ENCODE measurements at regions not wholly inside any gene's neighbourhood (a gene's known extent, or its start where the extent isn't known, plus 50 kb on each side); places are given as distances from the start of the nearest gene placed in this dataset.

DNA sequence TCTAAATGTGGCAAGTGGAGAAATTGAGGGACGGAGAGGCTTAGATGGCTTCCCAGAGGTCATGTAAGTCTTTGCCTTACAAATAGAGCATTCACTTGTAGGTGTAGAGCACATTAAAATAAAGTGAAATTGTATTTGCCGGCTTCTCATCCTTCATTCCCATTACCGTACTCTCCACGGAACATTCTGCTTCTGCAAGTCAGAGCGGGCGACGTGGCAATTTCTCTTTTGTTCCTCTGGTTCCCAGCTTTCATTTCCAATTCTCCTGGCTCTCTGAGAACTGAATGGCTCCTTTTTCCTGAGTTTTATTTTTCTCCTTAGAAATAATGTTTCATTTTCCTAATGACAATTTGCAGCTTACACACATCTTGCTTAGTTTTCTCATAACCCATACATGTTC lies 51.3 kb upstream of the PFKP start:
- no peak for DNase-seq

DNA sequence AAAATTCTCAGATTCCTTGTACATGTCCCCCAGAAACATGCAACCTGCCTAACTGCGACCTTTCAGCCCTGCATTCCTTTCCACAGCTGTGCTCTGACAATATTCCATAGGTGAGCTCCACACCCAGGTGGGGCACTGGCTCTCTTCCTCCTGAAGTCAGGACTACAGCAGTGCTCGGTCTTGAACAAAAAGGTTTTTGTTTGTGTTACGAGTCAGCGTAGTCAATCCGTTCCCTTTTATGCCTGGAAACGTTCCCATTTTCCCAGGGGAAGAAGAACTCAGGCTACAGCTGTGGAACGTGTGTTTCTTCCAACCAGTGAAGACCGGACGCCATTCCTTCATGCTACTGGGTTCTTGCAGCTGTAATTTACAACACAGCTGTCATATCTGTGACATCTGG lies 52.4 kb upstream of the PFKP start:
- no peak for DNase-seq

DNA sequence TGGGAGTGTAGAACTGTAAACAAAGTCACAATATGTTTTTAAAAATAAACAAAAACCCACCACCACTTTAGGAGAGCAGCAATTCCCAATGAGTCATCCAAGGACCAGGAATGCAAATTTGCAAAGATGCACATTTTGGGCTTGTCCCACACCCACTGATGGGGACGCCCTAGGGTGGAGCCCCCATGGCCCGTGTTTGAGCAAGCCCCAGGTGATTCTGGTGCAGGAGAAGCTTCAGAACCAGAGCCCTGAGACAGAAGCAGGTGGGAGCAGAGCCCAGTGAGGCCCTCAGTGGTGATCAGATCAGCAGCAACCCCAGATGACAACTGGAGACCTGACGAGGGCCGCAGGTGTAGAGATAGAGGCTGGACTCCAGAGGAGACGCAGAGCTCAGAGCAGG lies 55.1 kb upstream of the PFKP start:
- no peak for DNase-seq

DNA sequence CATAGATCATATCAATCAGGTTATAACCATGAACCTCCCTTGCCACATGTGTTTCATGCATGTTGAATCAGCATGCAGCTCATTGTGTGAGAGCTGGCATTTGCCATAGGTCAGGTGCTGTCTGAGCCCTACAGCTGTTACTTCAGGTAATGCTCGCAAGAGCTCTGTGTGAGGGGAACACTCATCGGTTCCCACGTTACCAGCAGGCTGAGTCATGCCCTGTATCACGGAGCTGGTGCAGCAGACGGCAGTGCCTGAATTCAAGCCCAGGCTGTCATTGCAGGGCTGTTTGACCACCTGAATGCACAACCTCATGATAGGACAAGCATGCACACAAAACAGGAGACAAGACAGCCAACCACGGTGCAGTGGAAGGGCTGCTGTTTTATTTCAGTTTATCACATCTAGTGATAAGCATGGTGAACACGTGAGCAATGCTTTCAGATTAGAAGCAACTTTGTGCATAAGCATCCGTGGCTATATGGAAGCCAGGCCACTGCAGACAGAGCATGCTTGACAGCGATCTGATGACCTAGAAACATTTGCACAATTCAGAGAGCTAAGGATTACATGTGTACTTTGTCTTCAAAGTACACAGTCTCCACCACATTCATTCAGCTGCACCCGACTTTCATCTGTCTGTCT lies 56.4 kb upstream of the PFKP start:
- DNase-seq, result no peak

DNA sequence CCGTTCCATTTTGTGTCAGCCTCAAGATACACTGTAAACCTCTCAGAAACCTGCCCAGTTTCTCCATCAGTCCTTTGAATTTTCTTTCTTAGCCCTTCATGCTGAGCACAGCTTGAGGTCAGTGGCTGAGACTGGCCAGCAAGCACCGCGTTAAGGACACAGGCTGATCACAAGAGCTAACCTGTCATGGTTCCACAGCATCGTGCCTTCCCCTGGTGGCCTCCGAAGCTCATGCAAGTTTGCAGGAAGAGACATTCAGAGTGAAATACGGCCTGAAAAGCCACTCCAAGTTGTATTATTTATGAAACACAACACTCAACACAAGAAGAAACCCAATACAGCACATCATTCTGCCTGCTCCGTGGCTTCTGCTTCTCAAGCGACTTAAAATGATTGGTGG lies 57.0 kb upstream of the PFKP start:
- no peak for DNase-seq

DNA sequence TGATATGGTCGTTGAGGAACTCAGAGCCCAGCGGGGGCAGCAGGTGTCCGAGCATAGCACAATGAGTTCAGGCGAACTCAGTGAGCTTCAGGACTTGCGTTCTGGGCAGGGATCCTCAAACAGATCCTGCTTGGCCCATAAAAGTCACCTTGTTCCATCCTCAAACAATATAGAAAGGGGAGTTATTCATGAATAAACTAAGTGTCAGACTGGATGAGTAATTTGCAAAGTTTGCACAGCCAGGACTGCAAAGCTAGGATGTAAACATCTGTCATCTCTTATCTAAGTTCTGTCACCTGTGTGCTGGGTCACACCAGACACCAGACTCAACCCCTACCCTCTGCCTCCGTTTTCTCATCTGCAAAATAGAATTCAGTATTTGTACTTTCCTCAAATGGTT lies 58.0 kb upstream of the PFKP start:
- DNase-seq, result no peak

DNA sequence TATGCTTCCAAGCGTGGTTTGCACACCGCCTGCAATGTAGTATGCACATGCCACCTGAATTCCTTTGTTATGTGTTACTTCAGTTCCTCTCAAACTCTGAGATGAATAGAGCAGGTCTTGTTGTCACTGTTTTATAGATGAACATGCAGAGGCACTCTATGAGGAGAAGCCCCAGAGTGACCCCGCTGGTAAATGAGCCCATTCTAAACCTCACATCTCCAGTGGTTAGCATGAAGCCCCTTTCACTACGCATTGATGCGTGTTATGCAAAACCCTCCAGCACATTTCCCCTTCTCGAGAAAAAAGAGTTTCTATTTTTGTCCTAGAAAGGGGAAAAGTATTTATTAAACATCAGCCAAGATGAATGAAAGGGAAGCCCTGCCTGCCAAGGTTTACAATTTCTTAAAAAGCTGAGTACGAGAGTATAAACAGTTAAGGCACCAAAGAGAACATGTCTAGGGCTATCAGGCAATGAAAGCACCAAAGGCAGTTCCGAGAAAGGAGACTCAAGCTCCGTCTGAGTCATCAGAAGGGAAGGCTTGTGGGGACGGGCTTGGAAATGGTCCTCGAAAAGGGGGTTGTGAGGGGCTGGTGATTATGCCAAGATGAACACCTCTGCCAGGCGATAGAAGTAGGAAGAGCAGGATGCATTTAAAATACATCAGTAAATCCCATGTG lies 58.7 kb upstream of the PFKP start:
- DNase-seq, result no peak

DNA sequence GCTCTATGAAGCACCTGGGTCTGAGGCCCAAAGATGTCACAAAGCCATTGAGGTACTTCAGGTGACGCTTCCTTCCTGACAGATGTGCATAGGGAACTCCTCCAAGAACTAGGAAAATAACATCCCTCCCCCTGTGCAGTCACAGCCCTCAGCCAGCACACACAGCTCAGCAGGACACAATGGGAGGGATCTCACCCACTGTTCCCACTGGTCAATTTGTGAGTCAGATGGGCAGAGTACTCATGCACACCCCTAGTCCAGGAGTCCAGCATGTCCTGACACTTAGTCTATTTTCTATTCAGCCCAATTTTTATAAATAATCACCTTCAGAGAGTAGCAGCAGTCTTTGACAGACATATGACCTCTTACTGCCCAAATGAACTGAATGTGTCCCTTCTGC lies 60.7 kb upstream of the PFKP start:
- DNase-seq, result no peak

DNA sequence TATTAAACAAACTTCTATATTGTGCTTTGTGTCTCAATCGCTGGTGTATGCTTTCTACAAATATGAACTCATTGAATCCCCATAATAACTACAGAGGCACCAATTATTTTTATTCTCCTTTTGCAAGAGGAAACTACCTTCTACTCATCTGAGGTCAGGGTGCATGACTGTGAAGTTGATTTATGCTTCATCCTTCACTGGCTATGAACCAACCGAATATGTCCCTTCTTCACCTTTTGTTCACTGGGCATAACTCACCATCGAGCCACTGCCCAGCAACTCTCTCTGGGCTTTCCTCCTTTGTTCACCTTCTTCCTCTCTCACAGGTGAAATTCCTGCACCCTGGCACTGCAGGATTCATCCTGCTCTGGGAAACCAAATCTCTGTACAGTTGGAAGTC lies 61.3 kb upstream of the PFKP start:
- DNase-seq, result no peak

DNA sequence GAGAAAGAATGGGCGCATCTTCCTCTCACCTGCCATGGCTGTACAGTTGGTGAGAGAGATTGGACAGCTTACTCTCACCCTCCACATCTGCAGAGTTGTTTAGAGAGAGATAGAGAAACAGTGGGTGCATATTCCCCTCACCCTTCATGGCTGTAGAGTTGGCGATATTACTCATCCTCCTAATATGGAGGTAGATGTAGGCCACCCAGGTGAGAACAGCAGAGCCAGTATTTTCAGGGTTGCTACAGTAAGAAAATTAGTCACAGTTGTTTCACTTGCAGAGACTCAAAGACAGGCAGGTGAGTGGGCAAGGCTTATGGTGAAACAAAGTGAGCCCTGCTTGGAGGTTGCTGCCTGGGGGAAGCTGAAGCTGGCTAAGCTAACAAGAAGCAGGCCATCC lies 65.0 kb upstream of the PFKP start:
- no peak for DNase-seq

DNA sequence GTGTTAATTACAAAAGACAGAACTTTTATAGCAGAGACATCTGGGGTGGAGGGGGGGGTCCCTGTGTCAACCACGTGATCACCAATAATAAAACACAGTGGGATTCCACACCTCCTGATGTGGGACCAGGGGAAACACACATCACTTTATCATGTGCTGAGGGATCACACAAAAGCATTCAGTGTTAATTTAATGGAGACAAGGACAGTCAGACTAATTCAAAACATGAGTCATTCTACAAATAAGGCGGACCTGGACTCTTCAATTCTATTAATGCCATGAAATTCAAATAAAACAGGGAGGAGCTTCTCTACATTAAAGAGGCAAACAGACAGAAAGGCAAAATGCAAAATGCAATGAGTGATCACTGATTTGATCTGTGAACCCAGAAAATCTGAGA lies 67.3 kb upstream of the PFKP start:
- no peak for DNase-seq

DNA sequence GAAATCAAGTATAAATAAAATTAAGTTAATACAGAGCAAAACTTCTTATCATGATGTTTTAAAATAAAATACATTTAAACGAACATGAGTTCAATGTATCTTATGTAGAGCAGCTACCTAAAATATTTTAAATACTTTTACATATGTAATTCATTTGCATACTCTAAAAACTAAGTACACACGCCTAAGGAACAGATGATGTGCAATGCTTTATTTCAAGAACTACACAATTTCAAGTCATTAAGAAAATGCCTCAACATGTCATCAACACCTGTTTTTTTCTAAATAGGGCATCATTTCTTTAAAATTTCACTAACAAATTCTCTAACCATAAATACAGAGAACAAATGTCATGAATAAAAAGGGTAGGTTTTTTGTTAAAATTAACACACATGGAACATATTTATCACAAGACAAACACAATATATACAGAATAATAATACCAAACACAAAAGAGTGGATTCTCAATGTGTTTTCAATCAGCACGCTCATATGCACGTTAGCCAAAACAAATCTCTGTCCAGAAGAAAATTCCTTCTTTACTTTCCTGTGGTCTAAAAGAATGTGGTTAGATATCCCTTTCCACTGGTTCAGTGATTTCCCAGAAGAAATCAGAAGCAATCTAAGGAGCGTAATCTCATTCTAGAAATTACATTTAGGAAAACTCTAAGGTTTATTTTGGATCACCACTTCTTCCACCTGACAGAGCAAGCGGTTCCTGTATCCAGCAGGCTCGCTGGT lies 73.0 kb upstream of the PFKP start:
- DNase-seq, result no peak

DNA sequence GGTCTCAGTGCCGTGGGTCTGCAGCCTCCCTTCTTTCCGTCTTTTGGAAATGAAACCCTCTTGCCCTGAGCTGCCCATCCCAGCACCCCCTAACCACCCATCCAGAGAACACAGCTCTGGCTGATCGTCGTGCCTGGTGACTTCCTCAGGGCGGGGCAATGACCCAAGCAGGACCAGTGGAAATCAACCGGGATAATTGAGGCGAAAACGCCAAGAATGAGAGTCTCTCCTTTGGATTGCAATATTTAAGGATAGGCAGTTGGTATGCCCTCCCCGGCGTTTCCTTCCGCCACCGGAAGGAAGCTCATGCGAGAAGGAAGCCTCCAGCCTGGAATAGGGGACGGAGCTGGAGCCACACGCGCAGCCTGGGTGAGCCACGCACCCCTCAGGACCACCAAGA lies 73.7 kb upstream of the PFKP start:
- DNase-seq, result no peak

DNA sequence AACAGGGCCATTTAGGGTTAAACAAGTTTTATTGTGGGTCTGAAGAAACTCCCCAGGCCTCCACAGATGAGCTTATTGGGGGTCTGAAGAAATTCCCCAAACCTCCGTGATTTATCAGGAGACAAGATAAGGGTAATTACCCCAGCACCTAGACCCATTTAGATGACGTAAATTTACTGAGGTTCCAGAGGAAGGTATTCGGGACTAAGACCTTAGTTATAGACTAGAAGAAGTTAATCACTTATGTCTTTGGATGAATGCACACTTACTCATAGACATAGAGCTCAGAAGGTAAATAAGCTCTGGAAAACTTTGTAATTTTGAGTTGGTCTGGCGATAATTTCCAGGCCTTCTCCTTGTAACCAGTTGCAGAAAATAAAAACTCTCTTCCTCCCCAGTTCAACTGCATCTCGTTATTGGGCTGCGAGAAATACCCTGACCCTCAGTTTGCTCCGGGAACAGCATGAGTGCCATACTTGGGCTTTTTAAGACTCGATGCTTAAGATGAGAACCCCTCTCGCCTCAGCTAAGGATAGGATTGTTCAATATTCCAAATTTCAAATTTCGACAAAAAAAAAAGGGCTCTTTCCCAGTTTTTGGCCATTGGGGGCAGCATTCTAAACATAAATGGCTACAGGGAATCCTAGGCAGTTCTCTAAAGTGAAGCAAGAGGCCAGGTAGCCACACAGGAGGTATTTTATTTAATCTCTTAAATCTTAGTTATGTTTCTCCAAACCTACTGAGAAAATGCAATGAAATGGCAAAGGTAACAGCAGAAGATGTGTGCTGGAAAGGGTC lies 74.7 kb upstream of the PFKP start:
- DNase-seq, result no peak

DNA sequence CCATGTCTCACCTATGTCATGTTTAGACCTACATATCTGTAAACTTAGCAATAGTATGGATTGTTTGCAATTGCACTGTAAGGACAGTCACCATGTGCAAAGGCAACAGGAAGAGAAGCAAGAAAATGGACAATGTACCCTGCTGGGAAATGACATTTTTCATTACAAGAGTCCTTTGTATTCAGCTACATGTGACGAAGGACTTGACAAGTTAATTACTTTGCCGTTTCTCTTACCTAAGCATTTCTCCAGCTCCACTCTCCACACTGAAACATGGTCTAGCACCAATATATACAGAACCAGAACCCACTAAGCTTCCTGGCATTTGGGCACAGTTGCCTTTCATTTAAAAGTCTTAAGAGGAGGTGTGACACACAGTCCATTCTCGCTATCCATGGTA lies 76.6 kb upstream of the PFKP start:
- no peak for DNase-seq

DNA sequence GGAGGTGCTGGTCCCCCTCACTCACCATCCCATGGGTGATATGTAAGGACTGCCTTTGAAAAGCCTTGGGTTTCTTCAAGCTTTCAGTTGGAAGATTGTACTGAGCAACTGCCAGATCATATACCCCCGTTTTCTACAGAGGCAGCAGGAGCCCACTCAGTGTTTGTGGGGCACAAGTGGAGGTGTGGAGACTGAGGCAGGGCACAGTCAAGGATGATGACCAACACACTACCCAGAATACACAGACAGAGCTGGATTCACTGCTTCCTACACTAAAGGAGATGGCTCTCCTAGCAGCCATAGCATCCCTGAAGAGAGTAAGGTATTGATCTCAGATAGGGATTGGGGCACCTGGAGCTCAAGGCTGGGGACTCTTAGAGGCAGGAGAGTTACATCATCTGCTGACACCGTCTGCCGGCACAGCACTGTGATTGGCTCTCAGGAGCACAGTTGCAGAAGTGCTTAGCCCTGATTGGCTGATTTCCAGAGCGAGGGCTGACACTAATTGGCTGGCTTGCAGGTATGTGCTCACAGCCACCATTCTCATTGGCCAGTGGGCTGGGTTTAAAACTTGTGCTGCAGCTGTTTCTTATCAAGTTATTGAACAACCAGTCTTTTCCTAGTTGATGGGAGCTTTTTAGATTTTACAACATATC lies 77.9 kb upstream of the PFKP start:
- DNase-seq, result no peak

DNA sequence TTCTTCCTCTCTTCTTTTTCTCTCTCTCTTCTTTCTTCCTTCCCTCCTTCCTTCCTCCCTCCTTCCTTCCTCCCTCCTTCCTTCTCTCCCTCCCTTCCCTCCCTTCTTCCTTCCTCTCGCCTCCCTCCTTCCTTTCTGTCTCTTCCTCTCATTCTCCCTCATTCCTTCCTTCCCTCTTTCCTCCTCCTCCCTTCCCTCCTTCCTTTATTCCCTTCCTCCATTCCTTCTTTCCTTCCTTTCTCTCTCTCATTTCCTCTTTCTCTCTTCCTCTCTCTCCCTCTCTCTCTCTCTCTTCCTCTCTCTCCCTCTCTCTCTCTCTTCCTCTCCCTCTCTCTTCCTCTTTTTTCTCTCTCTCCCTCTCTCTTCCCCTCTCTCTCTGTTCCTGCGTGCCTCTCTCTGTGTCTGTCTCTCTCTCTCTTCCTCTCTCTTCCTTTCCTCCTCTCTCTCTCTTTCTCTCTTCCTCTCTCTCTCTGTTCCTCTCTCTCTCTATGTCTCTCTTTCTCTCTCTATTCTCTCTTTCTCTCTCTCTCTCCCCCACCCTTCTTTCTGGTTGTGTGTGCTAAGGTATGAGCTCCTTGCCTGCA lies 80.1 kb upstream of the PFKP start:
- no peak for DNase-seq

DNA sequence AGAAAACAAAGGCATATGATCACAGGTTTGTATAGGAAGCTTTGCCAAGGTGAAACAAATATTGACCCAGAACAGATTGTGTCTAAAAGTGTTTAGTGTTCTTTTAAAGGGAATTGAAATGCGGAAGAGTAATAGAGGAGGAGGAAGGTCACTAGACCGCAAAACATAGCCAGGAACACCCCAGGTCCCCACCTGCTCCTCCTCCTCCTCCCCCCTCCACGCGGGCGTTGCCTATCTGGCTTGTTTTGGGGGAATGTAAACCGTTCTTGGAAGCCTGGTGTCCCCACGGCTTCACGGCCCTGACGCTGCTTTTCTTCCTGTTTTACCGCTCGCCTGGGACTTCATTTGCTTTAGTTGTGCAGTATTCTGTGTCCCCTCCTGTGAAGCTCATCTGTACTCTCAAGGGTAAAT lies 81.0 kb upstream of the PFKP start:
- no peak for DNase-seq

DNA sequence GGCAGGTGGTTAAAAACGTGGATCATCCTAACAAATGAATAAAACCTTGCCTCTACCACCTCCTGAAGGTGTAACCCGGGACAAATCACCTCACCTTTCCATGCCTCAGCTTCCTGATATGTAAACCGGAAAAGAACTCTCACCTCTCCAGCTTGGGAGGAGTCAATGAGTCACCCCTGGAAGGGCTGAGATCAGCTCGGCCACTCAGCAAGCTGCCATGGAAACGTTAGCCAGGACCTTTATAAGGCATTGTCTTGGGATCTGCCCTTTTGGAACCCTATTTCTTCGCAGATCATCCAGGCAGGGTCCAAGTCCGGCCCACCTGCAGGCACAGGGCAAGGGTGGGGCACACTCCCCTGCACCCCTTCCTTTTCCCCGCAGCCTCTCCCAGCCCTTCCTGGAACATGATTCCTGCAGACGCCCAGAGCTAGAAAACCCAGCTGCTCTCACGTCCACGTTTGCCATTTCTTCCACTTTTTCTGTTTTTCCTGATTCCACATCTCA lies 81.6 kb upstream of the PFKP start:
- no peak for DNase-seq

DNA sequence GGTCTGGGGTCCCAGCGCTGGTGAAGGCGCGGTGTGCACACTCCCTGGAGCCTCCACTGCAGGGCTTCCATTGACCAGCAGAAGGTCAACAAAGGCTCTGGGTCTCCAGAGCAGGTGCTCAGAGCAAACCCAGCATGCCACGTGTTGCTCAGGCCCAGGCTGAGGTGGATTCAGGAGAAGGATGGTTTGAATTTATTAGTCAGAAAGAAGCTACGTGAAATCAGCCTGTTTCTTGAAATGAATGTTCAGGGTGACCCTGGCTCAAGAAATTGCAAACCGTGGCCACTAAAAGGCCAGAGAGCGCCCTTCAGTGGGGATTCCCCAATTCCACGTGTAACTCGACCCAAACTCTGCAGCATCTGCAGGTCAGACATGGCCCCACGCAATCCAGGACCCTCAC lies 82.7 kb upstream of the PFKP start:
- DNase-seq, result no peak

DNA sequence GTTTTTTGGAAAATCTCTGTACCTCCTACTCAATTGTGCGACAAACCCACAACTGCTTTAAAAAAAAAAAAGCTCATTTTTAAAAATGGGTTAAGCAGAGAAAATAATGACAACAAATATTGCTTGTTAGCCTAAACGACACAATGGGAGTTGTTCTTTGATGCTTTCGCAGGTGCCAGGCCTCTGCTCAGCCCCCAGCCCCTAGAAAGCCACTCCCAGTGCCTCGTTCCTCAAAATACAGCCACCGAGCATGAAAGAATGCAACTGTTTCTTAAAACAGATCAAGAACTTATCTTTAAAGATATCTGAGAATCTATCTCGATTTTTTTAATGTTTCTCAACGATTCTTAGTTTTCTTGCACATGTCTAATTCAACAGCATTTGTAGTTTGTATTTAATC lies 85.2 kb upstream of the PFKP start:
- DNase-seq, result no peak

DNA sequence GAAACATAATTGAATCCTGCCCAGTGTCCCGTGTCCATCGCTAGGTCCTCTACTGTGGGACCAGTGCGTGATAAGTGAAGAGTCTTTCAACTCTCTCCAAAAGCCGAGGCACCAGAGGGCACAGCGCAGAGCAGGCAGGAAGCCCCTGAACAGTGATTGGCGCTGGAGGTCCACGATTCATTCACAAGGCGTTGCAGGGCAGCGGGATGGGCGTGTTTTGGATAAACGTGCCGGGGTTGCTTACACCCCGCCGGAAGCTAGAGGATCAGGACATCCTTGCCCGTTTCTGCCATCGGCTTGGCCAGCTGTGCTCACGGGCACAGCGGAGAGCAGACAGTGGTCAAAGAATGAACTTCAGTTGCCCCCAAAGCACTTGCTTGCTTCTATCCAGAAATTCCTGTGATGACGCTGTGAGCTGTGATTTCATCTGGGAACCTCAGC lies 86.0 kb upstream of the PFKP start:
- no peak for DNase-seq

All from activated CD4-positive, CD25-positive, alpha-beta regulatory T cell treated with anti-CD3 and anti-CD28 coated beads, Interleukin-2, amount 50 U/mL, for 72 hours (primary cell).